PC-3 (cell line): ENCODE measurements at regions not wholly inside any gene's neighbourhood (a gene's known extent, or its start where the extent isn't known, plus 50 kb on each side); places are given as distances from the start of the nearest gene placed in this dataset.

Source experiments
- ATAC-seq: fragments of 200-7000 bp; cut with Tn5 transposase; 2 replicates; pipeline ENCODE4 v1.9.1; 2020; ENCODE audit warnings: mild to moderate bottlenecking, moderate library complexity
- BruUV-seq: library from RNA; stranded (reverse); fragments of 400-500 nt; replicated peaks from 2 replicates; lab custom pipeline; 2021; lab: Mats Ljungman, UMichigan
- CTCF ChIA-PET: fragments of 300-600 bp; sonication (Branson Sonifier 250); formaldehyde crosslinking; loops from one replicate; lab custom pipeline; 2022; ENCODE audit warnings: antibody characterized with exemption; lab: Charles Lee
- POLR2A ChIA-PET: fragments of 300-600 bp; sonication (Branson Sonifier 250); formaldehyde crosslinking; loops from one replicate; lab custom pipeline; 2022; ENCODE audit warnings: antibody characterized with exemption; ENCODE audit not compliant: unreplicated experiment; lab: Charles Lee
- DNase-seq: peaks from one replicate; pipeline ENCODE4 v3.0.0-alpha.2; 2015
- H2AFZ ChIP-seq: fragments of 300-600 bp; sonication (generic); 2 replicates; pipeline ENCODE4 v1.6.0; 2016; ENCODE audit warnings: antibody characterized with exemption, low read length
- H3F3A ChIP-seq: fragments of 300-600 bp; sonication (generic); one replicate; pipeline ENCODE4 v1.6.0; 2017; ENCODE audit warnings: antibody characterized with exemption, low read length, control low read depth, mild to moderate bottlenecking; ENCODE audit not compliant: unreplicated experiment
- H3K27ac ChIP-seq: fragments of 300-600 bp; sonication (generic); 2 replicates; pipeline ENCODE4 v1.5.1; 2016; ENCODE audit warnings: mild to moderate bottlenecking, low read length
- H3K27me3 ChIP-seq: fragments of 300-600 bp; sonication (generic); 2 replicates; pipeline ENCODE4 v1.6.1; 2016; ENCODE audit warnings: low read length, mixed read lengths
- H3K36me3 ChIP-seq: fragments of 300-600 bp; sonication (generic); 2 replicates; pipeline ENCODE4 v1.6.1; 2016; ENCODE audit warnings: low read depth, mixed run types, low read length, mixed read lengths
- H3K4me1 ChIP-seq: fragments of 300-600 bp; sonication (generic); 2 replicates; pipeline ENCODE4 v1.5.1; 2016; ENCODE audit warnings: low read length; ENCODE audit not compliant: insufficient read depth
- H3K4me2 ChIP-seq: fragments of 300-600 bp; sonication (generic); 2 replicates; pipeline ENCODE4 v1.6.0; 2016; ENCODE audit warnings: low read length
- H3K4me3 ChIP-seq: fragments of 300-600 bp; sonication (generic); 2 replicates; pipeline ENCODE4 v1.5.1; 2016; ENCODE audit warnings: mild to moderate bottlenecking, low read length, mixed read lengths
- H3K79me2 ChIP-seq: fragments of 300-600 bp; sonication (generic); 2 replicates; pipeline ENCODE4 v1.6.1; 2017; ENCODE audit warnings: low read length, mixed read lengths
- H3K9ac ChIP-seq: fragments of 300-600 bp; sonication (generic); 2 replicates; pipeline ENCODE4 v1.6.0; 2016; ENCODE audit warnings: mild to moderate bottlenecking, low read length
- H3K9me2 ChIP-seq: fragments of 300-600 bp; sonication (generic); replicated peaks from 2 replicates; pipeline ENCODE4 v1.6.1; 2016; ENCODE audit warnings: mixed run types, low read length, mixed read lengths
- H3K9me3 ChIP-seq: fragments of 300-600 bp; sonication (generic); 2 replicates; pipeline ENCODE4 v1.6.1; 2016; ENCODE audit warnings: low read length, mixed read lengths
- H4K20me1 ChIP-seq: fragments of 300-600 bp; sonication (generic); 2 replicates; pipeline ENCODE4 v1.6.1; 2016; ENCODE audit warnings: low read length, mixed read lengths
- CTCF ChIP-seq: fragments of 300-600 bp; sonication (generic); conservative IDR thresholded peaks from 2 replicates; pipeline ENCODE4 v1.5.1; 2017; ENCODE audit warnings: antibody characterized with exemption, low read depth, mild to moderate bottlenecking, low read length
- EZH2 ChIP-seq: fragments of 300-600 bp; sonication (generic); IDR thresholded peaks from one replicate; pipeline ENCODE4 v1.6.1; 2017; ENCODE audit warnings: antibody characterized with exemption, mild to moderate bottlenecking, low read length; ENCODE audit not compliant: unreplicated experiment
- EZH2phosphoT487 ChIP-seq: fragments of 300-600 bp; sonication (generic); IDR thresholded peaks from 2 replicates; pipeline ENCODE4 v1.6.1; 2018; ENCODE audit warnings: mild to moderate bottlenecking, antibody characterized with exemption, low read length, borderline replicate concordance
- intact Hi-C: fragments of 100-400 bp; cut with micrococcal nuclease; formaldehyde crosslinking; loops from 2 replicates; pipeline ENCODE4 v1.9.0; 2023

GRCh38 chr20:53657279-53657678, 63.6 kb upstream of the ZNF217 start:
- H3K27me3 ChIP-seq: no peaks in the 10 kb centered on the region
- H4K20me1 ChIP-seq: no peaks in the 10 kb centered on the region
- no peak overlapping the region for H3K4me3 ChIP-seq
- H3K9ac ChIP-seq: no peak overlapping the region
- peak overlapping the region; percentile 50; the same call in 1 of the 2 replicates for H2AFZ ChIP-seq
- no peaks in the 10 kb centered on the region for H3K36me3 ChIP-seq
- DNase-seq: no peak
- no peak overlapping the region for H3K27ac ChIP-seq
- intact Hi-C loops: loop anchor here (5.0 kb wide), 1 partner anchor 35 kb away; no protein-coding TSS in a partner anchor
- no peaks in the 10 kb centered on the region for H3K79me2 ChIP-seq
- H3F3A ChIP-seq: no peaks in the 10 kb centered on the region
- peak overlapping the region; percentile 74; the same call in 1 of the 2 replicates for H3K4me2 ChIP-seq
- H3K4me1 ChIP-seq: peaks cover 22% of the 10 kb centered on the region
- H3K9me3 ChIP-seq: no peaks in the 10 kb centered on the region
- ChIA-PET POLR2A (no interaction called here), CTCF (no interaction called here)
- BruUV-seq: no TSS peak
- TF ChIP-seq EZH2phosphoT487: no peak
- TF ChIP-seq EZH2: no peak
- no peak for TF ChIP-seq CTCF
- no peak for ATAC-seq
- no peaks in the 10 kb centered on the region for H3K9me2 ChIP-seq

- Histone ChIP-seq H3K4me1 (peaks cover 22% of the 10 kb centered on the region), H4K20me1 (no peaks in the 10 kb centered on the region), H3F3A (no peaks in the 10 kb centered on the region), H2AFZ (peak overlapping the region; percentile 50), H3K9me2 (no peaks in the 10 kb centered on the region), H3K4me3 (no peak overlapping the region), H3K4me2 (peak overlapping the region; percentile 74), H3K36me3 (no peaks in the 10 kb centered on the region), H3K9me3 (no peaks in the 10 kb centered on the region), H3K27ac (peak overlapping the region; percentile 8), H3K27me3 (no peaks in the 10 kb centered on the region), H3K79me2 (no peaks in the 10 kb centered on the region), H3K9ac (no peak overlapping the region)
- intact Hi-C loops: loop anchor here (5.0 kb wide), 1 partner anchor 36 kb away; no protein-coding TSS in a partner anchor
- ATAC-seq: no peak
- TF ChIP-seq CTCF (no peak), EZH2 (no peak), EZH2phosphoT487 (no peak)
- DNase-seq: peak; percentile 49
- ChIA-PET POLR2A (no interaction called here), CTCF (interaction anchor here (0.6 kb wide), 1 partner anchor 229 kb away, joined by 3 read pairs; no protein-coding TSS in a partner anchor)
- no TSS peak for BruUV-seq
Measured at GRCh38 chr20:53656293-53657202, 62.9 kb upstream of the ZNF217 start.
